Endothelial cell of umbilical vein (primary cell): ENCODE measurements at regions not wholly inside any gene's neighbourhood (a gene's known extent, or its start where the extent isn't known, plus 50 kb on each side); places are given as distances from the start of the nearest gene placed in this dataset.

ENCODE experiments used
- BruUV-seq: library from RNA; stranded (reverse); fragments of 400-500 nt; replicated peaks from 2 replicates; lab custom pipeline; 2021; lab: Mats Ljungman, UMichigan
- CTCF ChIA-PET: fragments of 300-600, 350-600 bp; sonication (Branson Sonifier 250); formaldehyde crosslinking; loops from one replicate; lab custom pipeline; 2021; ENCODE audit warnings: antibody characterized with exemption, inconsistent platforms; lab: Charles Lee
- POLR2A ChIA-PET: fragments of 300-600, 350-600 bp; sonication (Branson Sonifier 250); formaldehyde crosslinking; loops from one replicate; lab custom pipeline; 2021; ENCODE audit warnings: antibody characterized with exemption, inconsistent platforms; lab: Charles Lee
- DNase-seq: peaks from one replicate; pipeline ENCODE4 v3.0.0-alpha.2; 2011; ENCODE audit warnings: low read depth, low spot score
- FAIRE-seq: peaks from 2 replicates; lab custom pipeline; 2011; peaks lifted over from hg19 to GRCh38; lab: Jason Lieb, UNC
- H2AFZ ChIP-seq: 2 replicates; pipeline ENCODE4 v1.6.0; 2012; ENCODE audit warnings: low read depth, low read length, control low read depth, inconsistent platforms
- H3K27ac ChIP-seq: 2 replicates; pipeline ENCODE4 v1.5.1; 2011; ENCODE audit warnings: low read depth, mild to moderate bottlenecking, control low read depth, low read length, moderate library complexity; ENCODE audit not compliant: insufficient read depth
- H3K27me3 ChIP-seq, 2 experiments: 2 replicates each; pipeline versions ENCODE4 v1.6.0 to v1.6.1; 2011; ENCODE audit warnings: low read length in 2 of 2, mixed read lengths in 1 of 2; ENCODE audit not compliant: control insufficient read depth in 2 of 2, insufficient read depth in 2 of 2
- H3K36me3 ChIP-seq, 2 experiments: 2 replicates in 1 of 2; 3 replicates in 1 of 2; pipeline ENCODE4 v1.5.1; 2011; ENCODE audit warnings: low read length in 2 of 2, mild to moderate bottlenecking in 1 of 2, moderate library complexity in 1 of 2; ENCODE audit not compliant: control insufficient read depth in 2 of 2, insufficient read depth in 2 of 2; ENCODE audit errors: extremely low read depth in 1 of 2
- H3K4me1 ChIP-seq: 3 replicates; pipeline ENCODE4 v1.5.1; 2011; ENCODE audit warnings: mild to moderate bottlenecking, low read length; ENCODE audit not compliant: control insufficient read depth, insufficient read depth; ENCODE audit errors: extremely low read depth
- H3K4me2 ChIP-seq: 2 replicates; pipeline ENCODE4 v1.6.1; 2011; ENCODE audit warnings: low read length, control low read depth, mixed read lengths; ENCODE audit not compliant: insufficient read depth
- H3K4me3 ChIP-seq, 3 experiments: fragments of 200-600 bp in 1 of 3; sonication (generic), shearing (Covaris generic) in 1 of 3; replicated peaks in 1 of 3; 2 replicates each; pipeline ENCODE4 v1.5.1; 2011 to 2016; ENCODE audit warnings: control low read depth in 3 of 3, low read length in 3 of 3, mild to moderate bottlenecking in 2 of 3, inconsistent platforms in 1 of 3, low read depth in 1 of 3, moderate library complexity in 1 of 3; ENCODE audit not compliant: insufficient read depth in 1 of 3
- H3K79me2 ChIP-seq: 2 replicates; pipeline ENCODE4 v1.6.0; 2012; ENCODE audit warnings: low read length, inconsistent platforms; ENCODE audit not compliant: control insufficient read depth, insufficient read depth
- H3K9ac ChIP-seq: replicated peaks from 2 replicates; pipeline ENCODE3; 2011; ENCODE audit warnings: low read length, control low read depth; ENCODE audit not compliant: insufficient read depth; ENCODE audit errors: extremely low read depth
- H3K9me1 ChIP-seq: replicated peaks from 3 replicates; pipeline ENCODE4 v1.6.0; 2011; ENCODE audit warnings: mild to moderate bottlenecking, low read length; ENCODE audit not compliant: control insufficient read depth, insufficient read depth; ENCODE audit errors: extremely low read depth
- H3K9me3 ChIP-seq: replicated peaks from 2 replicates; pipeline ENCODE4 v1.5.1; 2012; ENCODE audit warnings: low read length, inconsistent platforms; ENCODE audit not compliant: control insufficient read depth, insufficient read depth
- H4K20me1 ChIP-seq: replicated peaks from 2 replicates; pipeline ENCODE3; 2011; ENCODE audit warnings: mild to moderate bottlenecking, low read length; ENCODE audit not compliant: control insufficient read depth, insufficient read depth; ENCODE audit errors: extremely low read depth
- EZH2 ChIP-seq: IDR thresholded peaks from 2 replicates; pipeline ENCODE4 v1.6.1; 2012; ENCODE audit warnings: borderline replicate concordance, low read depth, mild to moderate bottlenecking, moderate library complexity, low read length, inconsistent platforms; ENCODE audit not compliant: severe bottlenecking
- FOS ChIP-seq: IDR thresholded peaks from 2 replicates; pipeline ENCODE4 v1.6.1; 2011; ENCODE audit warnings: mild to moderate bottlenecking, low read length, moderate library complexity, borderline replicate concordance; ENCODE audit not compliant: insufficient read depth
- GATA2 ChIP-seq: IDR thresholded peaks from 2 replicates; pipeline ENCODE4 v1.7.0; 2011; ENCODE audit warnings: low read depth, mild to moderate bottlenecking, moderate library complexity, mixed read lengths, low read length; ENCODE audit not compliant: insufficient read length, insufficient read depth
- JUN ChIP-seq: IDR thresholded peaks from 2 replicates; pipeline ENCODE4 v1.6.1; 2011; ENCODE audit warnings: borderline replicate concordance, low read depth; ENCODE audit not compliant: insufficient read length, insufficient read depth
- MYC ChIP-seq: IDR thresholded peaks from one replicate; pipeline ENCODE4 v1.6.1; 2011; ENCODE audit warnings: mild to moderate bottlenecking, low read depth, low read length
- POLR2A ChIP-seq: IDR thresholded peaks from 2 replicates; pipeline ENCODE4 v1.6.1; 2012; ENCODE audit warnings: low read depth, mild to moderate bottlenecking, control low read depth, low read length
- POLR2AphosphoS5 ChIP-seq: IDR thresholded peaks from 2 replicates; pipeline ENCODE4 v1.6.1; 2012; ENCODE audit warnings: low read depth, mild to moderate bottlenecking, control low read depth, low read length, moderate library complexity; ENCODE audit not compliant: insufficient read depth
- dilution Hi-C: fragments of 300-500 bp; cut with MboI; formaldehyde crosslinking; loops from one replicate; pipeline ENCODE4 v1.15.0; 2019; ENCODE audit warnings: low sequenced_read_pairs; ENCODE audit not compliant: extremely low pct_ligation_motif_present
- intact Hi-C: fragments of 100-400 bp; cut with micrococcal nuclease; formaldehyde crosslinking; loops from one replicate; pipeline ENCODE4 v1.10.0; 2022
- TF ChIP-seq, protein P1 (sequence below): IDR thresholded peaks from 2 replicates; pipeline ENCODE4 v1.6.1; 2011; ENCODE audit not compliant: insufficient read depth, insufficient read length
- TF ChIP-seq, protein P2 (sequence below), 2 donors: IDR thresholded peaks; 1 replicate in 1 of 2; 2 replicates in 1 of 2; pipeline ENCODE4 v1.5.1; 2011; ENCODE audit warnings: low read length in 2 of 2, mild to moderate bottlenecking in 2 of 2, moderate library complexity in 2 of 2, control low read depth in 1 of 2, inconsistent platforms in 1 of 2, low read depth in 1 of 2; ENCODE audit not compliant: insufficient read depth in 1 of 2; ENCODE audit errors: extremely low read depth in 1 of 2

DNA sequence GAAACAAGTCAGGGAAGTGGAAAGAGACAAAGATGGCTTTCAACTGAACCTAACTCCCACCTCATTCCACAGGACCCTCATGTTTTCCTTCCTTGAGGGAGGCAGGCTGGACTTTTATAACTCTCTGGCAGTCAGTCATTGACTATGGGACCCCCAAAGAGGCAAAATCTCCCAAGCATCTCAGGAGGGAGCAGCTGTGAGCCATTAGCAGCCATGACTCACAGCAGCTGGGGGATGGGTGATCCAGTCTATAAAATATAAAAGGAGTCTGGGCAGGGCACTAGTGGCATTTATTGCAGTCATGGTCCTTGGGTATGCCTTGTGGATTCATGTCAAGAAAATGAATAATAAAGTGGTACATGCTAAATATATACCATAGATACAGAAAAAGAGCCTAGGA, 387.0 kb upstream of the CHD6 start:
- intact Hi-C loops: no loop called here
- no peaks in the 10 kb centered on the region for H3K27me3 ChIP-seq
- H2AFZ ChIP-seq: no peak overlapping the region
- no peak overlapping the region for H3K9ac ChIP-seq
- no peaks in the 10 kb centered on the region for H3K4me1 ChIP-seq
- H3K36me3 ChIP-seq: no peaks in the 10 kb centered on the region
- DNase-seq (no peak), FAIRE-seq (no peak)
- H3K4me3 ChIP-seq: no peak overlapping the region
- H3K9me1 ChIP-seq: no peaks in the 10 kb centered on the region
- TF ChIP-seq FOS (peak; percentile 28), MYC (no peak)
- no peak overlapping the region for H3K4me2 ChIP-seq
- dilution Hi-C loops: no loop called here
- no peaks in the 10 kb centered on the region for H4K20me1 ChIP-seq
- ChIA-PET POLR2A (no interaction called here), CTCF (interaction anchor here (1.0 kb wide), 1 partner anchor 9 kb away, joined by 3 read pairs; no protein-coding TSS in a partner anchor)
- H3K79me2 ChIP-seq: no peaks in the 10 kb centered on the region
- H3K9me3 ChIP-seq: no peaks in the 10 kb centered on the region
- no TSS peak for BruUV-seq
- H3K27ac ChIP-seq: no peak overlapping the region

GRCh38 chr20:42003380-42003779, 385.2 kb upstream of the CHD6 start:
- TF ChIP-seq, protein P1, sequence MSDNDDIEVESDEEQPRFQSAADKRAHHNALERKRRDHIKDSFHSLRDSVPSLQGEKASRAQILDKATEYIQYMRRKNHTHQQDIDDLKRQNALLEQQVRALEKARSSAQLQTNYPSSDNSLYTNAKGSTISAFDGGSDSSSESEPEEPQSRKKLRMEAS: no peak
- TF ChIP-seq EZH2 (no peak), POLR2A (no peak), MYC (no peak), GATA2 (no peak), JUN (no peak), FOS (no peak), POLR2AphosphoS5 (no peak)
- TF ChIP-seq, protein P2, sequence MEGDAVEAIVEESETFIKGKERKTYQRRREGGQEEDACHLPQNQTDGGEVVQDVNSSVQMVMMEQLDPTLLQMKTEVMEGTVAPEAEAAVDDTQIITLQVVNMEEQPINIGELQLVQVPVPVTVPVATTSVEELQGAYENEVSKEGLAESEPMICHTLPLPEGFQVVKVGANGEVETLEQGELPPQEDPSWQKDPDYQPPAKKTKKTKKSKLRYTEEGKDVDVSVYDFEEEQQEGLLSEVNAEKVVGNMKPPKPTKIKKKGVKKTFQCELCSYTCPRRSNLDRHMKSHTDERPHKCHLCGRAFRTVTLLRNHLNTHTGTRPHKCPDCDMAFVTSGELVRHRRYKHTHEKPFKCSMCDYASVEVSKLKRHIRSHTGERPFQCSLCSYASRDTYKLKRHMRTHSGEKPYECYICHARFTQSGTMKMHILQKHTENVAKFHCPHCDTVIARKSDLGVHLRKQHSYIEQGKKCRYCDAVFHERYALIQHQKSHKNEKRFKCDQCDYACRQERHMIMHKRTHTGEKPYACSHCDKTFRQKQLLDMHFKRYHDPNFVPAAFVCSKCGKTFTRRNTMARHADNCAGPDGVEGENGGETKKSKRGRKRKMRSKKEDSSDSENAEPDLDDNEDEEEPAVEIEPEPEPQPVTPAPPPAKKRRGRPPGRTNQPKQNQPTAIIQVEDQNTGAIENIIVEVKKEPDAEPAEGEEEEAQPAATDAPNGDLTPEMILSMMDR (IDR thresholded peaks at IDR 0.05; ENCODE audit: extremely low read depth in 1 of 2, insufficient read depth in 1 of 2, low read depth in 1 of 2, low read length in 2 of 2): no peak
- Histone ChIP-seq H3K27ac (no peak overlapping the region), H2AFZ (no peak overlapping the region), H3K79me2 (no peaks in the 10 kb centered on the region), H3K27me3 (no peaks in the 10 kb centered on the region), H3K4me3 (no peak overlapping the region), H3K9me1 (no peaks in the 10 kb centered on the region), H3K4me1 (no peaks in the 10 kb centered on the region), H3K9ac (no peak overlapping the region), H3K36me3 (no peaks in the 10 kb centered on the region), H4K20me1 (no peaks in the 10 kb centered on the region), H3K4me2 (no peak overlapping the region), H3K9me3 (no peaks in the 10 kb centered on the region)
- FAIRE-seq: no peak
- ChIA-PET CTCF (no interaction called here), POLR2A (no interaction called here)
- intact Hi-C loops: no loop called here
- dilution Hi-C loops: no loop called here
- no TSS peak for BruUV-seq
- no peak for DNase-seq
